ENCODE measurements at regions not wholly inside any gene's neighbourhood (a gene's known extent, or its start where the extent isn't known, plus 50 kb on each side); places are given as distances from the start of the nearest gene placed in this dataset.

DNA sequence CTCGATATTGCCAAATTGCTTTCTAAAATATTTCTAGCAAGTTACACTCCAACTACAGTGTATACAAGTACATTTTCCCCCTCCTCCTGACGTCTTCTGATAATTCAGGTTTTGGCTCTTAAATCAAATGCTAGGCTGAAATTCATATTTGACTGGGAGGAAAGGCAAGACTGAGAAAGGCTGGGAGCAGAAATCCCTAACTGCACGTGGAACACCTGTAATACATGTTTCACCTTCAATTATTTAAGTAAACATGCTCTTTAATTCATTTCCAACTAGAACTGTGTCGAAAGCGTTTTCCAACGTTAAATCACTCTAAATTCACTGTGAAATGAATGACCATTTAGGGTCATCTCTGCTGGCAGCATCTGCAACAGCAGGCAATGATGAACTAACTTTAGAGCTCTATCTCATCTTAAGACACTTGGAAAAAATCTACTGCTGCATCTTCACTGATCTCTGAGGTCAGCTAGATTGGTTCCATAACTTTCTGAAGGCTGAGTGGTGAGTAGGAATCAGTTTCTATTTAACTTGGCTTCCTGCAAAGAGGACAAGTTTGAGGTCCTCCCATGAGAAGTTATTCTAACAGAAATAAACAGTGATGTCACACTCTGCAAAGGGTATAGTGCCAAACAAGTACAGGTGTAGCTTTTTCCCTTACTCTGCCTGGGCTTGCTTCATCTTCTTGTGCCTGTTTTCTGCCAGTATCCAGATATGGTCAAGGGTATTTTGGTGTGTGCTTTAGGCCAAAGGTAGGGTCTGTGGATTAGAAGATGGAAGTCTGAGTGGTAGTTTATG, 144.3 kb upstream of the PAK3 start:
- intact Hi-C loops (cut with DNase I) = no loop called here
- DNase-seq (no peak), ATAC-seq (no peak)
- Histone ChIP-seq H3K27ac (no peak overlapping the region), H3K9me3 (no peaks in the 10 kb centered on the region), H3K4me1 (no peaks in the 10 kb centered on the region), H3K36me3 (no peaks in the 10 kb centered on the region), H3K27me3 (no peaks in the 10 kb centered on the region), H3K4me3 (no peak overlapping the region)
- 40% methylated on average over 6 of the region's 6 CpGs for WGBS (ENCODE audit: insufficient coverage, low coverage, low lambda C conversion rate, missing lambda C conversion rate)
- no peak for TF ChIP-seq POLR2A (IDR thresholded peaks at IDR 0.05)
- TF ChIP-seq, protein P1, sequence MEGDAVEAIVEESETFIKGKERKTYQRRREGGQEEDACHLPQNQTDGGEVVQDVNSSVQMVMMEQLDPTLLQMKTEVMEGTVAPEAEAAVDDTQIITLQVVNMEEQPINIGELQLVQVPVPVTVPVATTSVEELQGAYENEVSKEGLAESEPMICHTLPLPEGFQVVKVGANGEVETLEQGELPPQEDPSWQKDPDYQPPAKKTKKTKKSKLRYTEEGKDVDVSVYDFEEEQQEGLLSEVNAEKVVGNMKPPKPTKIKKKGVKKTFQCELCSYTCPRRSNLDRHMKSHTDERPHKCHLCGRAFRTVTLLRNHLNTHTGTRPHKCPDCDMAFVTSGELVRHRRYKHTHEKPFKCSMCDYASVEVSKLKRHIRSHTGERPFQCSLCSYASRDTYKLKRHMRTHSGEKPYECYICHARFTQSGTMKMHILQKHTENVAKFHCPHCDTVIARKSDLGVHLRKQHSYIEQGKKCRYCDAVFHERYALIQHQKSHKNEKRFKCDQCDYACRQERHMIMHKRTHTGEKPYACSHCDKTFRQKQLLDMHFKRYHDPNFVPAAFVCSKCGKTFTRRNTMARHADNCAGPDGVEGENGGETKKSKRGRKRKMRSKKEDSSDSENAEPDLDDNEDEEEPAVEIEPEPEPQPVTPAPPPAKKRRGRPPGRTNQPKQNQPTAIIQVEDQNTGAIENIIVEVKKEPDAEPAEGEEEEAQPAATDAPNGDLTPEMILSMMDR (IDR thresholded peaks at IDR 0.05) = no peak

DNA sequence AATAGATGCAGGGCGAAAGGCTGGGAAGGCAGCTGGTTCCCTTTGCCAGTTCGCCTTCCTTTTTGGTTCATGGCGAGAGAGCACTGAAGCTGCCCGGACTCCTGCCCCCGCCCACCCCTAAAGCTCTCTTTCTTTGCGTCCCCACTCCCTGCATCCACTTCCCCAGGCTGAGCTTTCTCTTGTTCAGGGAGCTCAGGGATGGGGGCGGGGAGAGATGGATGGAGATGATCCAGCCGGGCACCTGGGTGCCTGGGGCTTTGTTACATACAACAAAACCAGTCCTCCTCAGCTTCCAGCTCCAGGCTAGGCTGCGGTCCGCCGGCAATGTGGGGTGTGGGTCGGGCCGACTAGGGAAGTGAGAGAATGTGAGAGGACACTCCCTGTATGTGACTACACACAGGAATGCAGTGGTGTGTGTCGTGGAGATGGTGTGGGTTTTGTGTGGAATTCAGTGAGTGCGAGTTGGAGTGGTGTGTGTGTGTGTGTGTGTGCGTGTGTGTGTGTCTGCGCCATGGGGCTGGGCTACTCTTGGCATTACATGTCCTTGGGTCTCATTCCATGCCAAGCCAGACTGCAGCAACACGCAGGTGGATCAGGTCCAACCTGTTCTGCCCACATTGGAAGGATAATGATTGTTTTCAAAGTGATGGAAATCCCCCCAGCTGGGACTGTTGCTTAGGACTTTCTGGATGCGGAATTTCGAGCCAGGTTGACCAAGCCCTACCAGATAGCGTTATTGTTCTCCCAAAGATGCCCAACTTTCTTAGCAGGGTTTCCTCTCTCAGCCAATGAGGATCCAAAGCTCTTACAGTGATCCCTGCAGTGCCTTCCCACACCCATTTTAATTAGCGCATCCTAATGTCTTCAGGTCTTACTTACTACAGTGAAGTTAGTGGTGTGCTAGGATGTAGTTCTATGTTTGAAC, 149.4 kb upstream of the CHRDL1 start:
- Histone ChIP-seq H3K4me3 (no peak overlapping the region), H3K9me3 (no peaks in the 10 kb centered on the region), H3K27ac (no peak overlapping the region), H3K36me3 (no peaks in the 10 kb centered on the region), H3K27me3 (peaks cover 0 to 11% of the 10 kb centered on the region in 2 donors), H3K4me1 (no peaks in the 10 kb centered on the region)
- WGBS (ENCODE audit: insufficient coverage, low coverage, low lambda C conversion rate, missing lambda C conversion rate) = 28% methylated on average over 13 of the region's 22 CpGs
- TF ChIP-seq POLR2A (IDR thresholded peaks at IDR 0.05) = no peak
- TF ChIP-seq, protein P1 (IDR thresholded peaks at IDR 0.05) = no peak
- ATAC-seq (no peak), DNase-seq (no peak)
- intact Hi-C loops (cut with DNase I) = no loop called here

DNA sequence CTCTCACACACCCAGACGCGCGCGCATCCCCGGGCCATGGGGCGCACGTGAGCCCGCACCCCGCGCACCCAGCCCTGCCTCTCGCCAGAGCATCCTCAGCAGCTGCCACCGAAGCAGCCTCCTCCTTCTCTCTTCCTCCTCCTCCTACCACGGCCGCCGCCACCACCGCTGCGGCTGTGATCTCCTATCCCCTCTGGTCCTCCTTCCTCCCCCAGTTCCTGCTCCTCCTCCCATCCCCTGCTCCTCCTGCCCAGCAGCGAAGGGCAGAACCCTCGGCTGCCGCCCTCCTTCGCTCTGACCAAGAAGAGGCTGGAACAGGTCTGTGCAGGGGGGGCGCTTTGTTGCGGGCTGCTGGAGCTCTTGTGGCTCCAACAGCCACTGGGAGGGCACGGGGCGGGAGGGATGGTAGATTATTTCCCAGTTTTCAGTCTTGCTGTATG, 148.7 kb upstream of the CHRDL1 start:
- Histone ChIP-seq H3K27me3 (peaks cover 0 to 11% of the 10 kb centered on the region in 2 donors), H3K4me3 (no peak overlapping the region), H3K36me3 (no peaks in the 10 kb centered on the region), H3K27ac (no peak overlapping the region), H3K9me3 (no peaks in the 10 kb centered on the region), H3K4me1 (no peaks in the 10 kb centered on the region)
- ATAC-seq (no peak), DNase-seq (no peak)
- intact Hi-C loops (cut with DNase I) = no loop called here
- WGBS (ENCODE audit: insufficient coverage, low coverage, low lambda C conversion rate, missing lambda C conversion rate) = 21% methylated on average over 15 of the region's 25 CpGs
- no peak for TF ChIP-seq POLR2A (IDR thresholded peaks at IDR 0.05)
- TF ChIP-seq, protein P1 (IDR thresholded peaks at IDR 0.05) = no peak

DNA sequence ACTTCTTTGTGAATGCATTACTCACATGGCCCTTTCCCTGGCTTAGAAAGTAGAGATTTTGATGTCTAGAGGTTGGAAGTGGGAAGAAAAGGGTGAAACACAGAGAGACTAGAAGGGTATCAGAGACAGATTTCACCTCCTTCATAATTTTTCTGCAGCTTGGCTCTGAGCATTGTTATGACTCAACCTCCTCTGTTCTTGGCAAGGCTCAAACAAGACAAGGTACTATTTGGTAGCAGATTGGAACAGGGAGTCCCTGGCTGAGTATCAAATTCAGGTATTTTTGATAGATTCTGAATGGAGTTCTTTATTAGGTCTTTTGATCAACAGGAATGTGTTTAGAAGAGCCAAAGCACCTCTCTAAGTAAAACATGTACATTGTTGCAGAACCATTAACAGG, 146.3 kb upstream of the CHRDL1 start:
- ATAC-seq (no peak), DNase-seq (no peak)
- TF ChIP-seq, protein P1 (IDR thresholded peaks at IDR 0.05) = no peak
- TF ChIP-seq POLR2A (IDR thresholded peaks at IDR 0.05) = no peak

More for the DNA sequence above, 146.3 kb upstream of the CHRDL1 start:
- Histone ChIP-seq H3K36me3 (no peaks in the 10 kb centered on the region), H3K27me3 (peaks cover 0 to 12% of the 10 kb centered on the region in 2 donors), H3K9me3 (no peaks in the 10 kb centered on the region), H3K27ac (no peak overlapping the region), H3K4me1 (no peaks in the 10 kb centered on the region), H3K4me3 (no peak overlapping the region)
- intact Hi-C loops (cut with DNase I) = no loop called here

Data from right lobe of liver (tissue), 6 donors.